Fibroblast of pulmonary artery (primary cell): ENCODE measurements at regions not wholly inside any gene's neighbourhood (a gene's known extent, or its start where the extent isn't known, plus 50 kb on each side); places are given as distances from the start of the nearest gene placed in this dataset.
"Not testable (repeated sequence)": the region's sequence is repeated elsewhere in the genome, so short reads cannot be mapped to it uniquely, and the experiment has no call there.

ENCODE experiments used
- DNase-seq: peaks from one replicate; pipeline ENCODE4 v3.0.0-alpha.2; 2010; ENCODE audit warnings: low read depth
- H3K4me3 ChIP-seq: replicated peaks from 2 replicates; pipeline ENCODE4 v1.5.1; 2011; ENCODE audit warnings: low read depth, mild to moderate bottlenecking, control low read depth, low read length, moderate library complexity
- TF ChIP-seq, protein P1 (sequence below): IDR thresholded peaks from 2 replicates; pipeline ENCODE4 v1.5.1; 2011; ENCODE audit warnings: mild to moderate bottlenecking, control low read depth, low read length, inconsistent platforms; ENCODE audit errors: missing control alignments

DNA sequence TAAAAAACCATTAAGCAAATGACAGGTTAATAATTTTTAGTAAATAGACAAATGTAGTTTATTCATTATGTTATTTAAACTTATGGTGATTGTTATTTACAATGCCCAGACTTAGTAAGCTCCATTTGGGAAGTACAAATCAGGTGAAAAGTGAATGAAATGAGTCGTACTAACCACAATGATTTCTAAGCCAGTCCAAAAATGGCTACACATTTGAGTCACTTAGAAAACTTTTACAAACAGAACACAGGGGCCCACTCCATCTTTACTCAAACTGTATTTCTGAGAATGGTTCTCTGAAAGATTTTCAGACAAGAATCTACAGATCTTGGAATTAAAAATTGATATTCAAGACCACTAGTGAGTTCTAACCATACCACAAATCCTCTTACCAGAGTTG is 653.3 kb upstream of the MIS18BP1 start:
- no peak for DNase-seq
- H3K4me3 ChIP-seq, result no peak overlapping the region
- TF ChIP-seq, protein P1, sequence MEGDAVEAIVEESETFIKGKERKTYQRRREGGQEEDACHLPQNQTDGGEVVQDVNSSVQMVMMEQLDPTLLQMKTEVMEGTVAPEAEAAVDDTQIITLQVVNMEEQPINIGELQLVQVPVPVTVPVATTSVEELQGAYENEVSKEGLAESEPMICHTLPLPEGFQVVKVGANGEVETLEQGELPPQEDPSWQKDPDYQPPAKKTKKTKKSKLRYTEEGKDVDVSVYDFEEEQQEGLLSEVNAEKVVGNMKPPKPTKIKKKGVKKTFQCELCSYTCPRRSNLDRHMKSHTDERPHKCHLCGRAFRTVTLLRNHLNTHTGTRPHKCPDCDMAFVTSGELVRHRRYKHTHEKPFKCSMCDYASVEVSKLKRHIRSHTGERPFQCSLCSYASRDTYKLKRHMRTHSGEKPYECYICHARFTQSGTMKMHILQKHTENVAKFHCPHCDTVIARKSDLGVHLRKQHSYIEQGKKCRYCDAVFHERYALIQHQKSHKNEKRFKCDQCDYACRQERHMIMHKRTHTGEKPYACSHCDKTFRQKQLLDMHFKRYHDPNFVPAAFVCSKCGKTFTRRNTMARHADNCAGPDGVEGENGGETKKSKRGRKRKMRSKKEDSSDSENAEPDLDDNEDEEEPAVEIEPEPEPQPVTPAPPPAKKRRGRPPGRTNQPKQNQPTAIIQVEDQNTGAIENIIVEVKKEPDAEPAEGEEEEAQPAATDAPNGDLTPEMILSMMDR, result no peak

DNA sequence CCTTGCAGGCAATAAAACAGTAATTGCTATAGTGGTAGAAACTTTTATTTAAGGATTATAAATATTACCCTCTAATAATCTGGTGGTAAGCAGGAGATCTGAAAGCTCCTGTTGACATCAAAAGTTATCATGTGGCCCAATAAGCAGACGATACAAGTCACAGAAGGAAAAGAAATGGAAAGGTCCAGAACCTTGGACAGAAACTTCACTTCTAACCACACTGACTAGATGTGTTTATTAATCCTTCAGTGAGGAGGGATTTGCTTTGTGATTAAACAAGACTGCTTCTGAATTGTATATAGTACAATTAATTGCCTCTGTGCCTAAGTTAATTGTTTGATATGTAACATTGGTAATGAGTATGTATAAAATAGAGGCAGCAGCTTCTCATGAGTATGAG is 652.7 kb upstream of the MIS18BP1 start:
- H3K4me3 ChIP-seq, result no peak overlapping the region
- TF ChIP-seq, protein P1, result no peak
- no peak for DNase-seq

GRCh38 chr14:45904314-45904713 is 651.3 kb upstream of the MIS18BP1 start:
- TF ChIP-seq, protein P1, result no peak
- no peak overlapping the region for H3K4me3 ChIP-seq
- DNase-seq, result no peak

DNA sequence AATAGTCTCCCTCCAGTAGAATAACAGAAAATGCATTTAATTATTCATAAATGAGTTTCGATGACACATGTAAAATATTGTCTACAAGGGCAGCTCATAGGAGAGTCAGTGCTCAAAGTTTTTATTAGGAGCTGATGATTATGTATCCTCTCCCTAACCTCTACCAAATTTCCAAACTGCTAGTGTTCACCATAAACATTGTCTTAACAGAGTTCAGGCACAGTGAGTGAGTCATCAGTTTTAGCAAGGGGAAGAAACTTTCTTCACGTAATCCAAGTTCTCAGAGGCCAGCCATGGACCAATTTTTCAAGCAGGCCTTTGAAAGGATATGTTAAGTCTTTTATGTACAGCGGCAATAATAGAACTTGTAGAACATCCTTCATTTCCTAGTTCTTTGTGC is 649.2 kb upstream of the MIS18BP1 start:
- H3K4me3 ChIP-seq, result no peak overlapping the region
- DNase-seq, result no peak
- TF ChIP-seq, protein P1, result no peak

GRCh38 chr14:45897439-45897838 is 644.4 kb upstream of the MIS18BP1 start:
- no peak overlapping the region for H3K4me3 ChIP-seq
- TF ChIP-seq, protein P1, result no peak
- DNase-seq, result no peak

GRCh38 chr14:45893127-45893526 is 640.1 kb upstream of the MIS18BP1 start:
- TF ChIP-seq, protein P1, result no peak
- H3K4me3 ChIP-seq, result no peak overlapping the region
- no peak for DNase-seq

GRCh38 chr14:45891417-45892080 is 638.5 kb upstream of the MIS18BP1 start:
- no peak for DNase-seq
- no peak overlapping the region for H3K4me3 ChIP-seq
- TF ChIP-seq, protein P1, result no peak

DNA sequence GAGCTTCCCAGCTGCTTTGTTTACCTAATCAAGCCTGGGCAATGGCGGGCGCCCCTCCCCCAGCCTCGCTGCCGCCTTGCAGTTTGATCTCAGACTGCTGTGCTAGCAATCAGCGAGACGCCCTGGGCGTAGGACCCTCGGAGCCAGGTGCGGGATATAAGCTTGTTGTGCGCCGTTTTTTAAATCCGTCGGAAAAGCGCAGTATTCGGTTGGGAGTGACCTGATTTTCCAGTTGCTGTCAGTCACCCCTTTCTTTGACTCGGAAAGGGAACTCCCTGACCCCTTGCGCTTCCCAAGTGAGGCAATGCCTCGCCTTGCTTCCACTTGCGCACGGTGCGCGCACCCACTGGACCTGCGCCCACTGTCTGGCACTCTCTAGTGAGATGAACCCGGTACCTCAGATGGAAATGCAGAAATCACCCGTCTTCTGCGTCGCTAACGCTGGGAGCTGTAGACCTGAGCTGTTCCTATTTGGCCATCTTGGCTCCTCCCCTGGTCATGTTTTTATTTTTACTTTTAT is 635.8 kb upstream of the MIS18BP1 start:
- DNase-seq, H3K4me3 ChIP-seq: not testable (repeated sequence)
